T follicular helper cell (primary cell): ENCODE measurements at regions not wholly inside any gene's neighbourhood (a gene's known extent, or its start where the extent isn't known, plus 50 kb on each side); places are given as distances from the start of the nearest gene placed in this dataset.

Experiments
- DNase-seq: peaks from one replicate; pipeline ENCODE4 v3.0.0-alpha.2; 2020; ENCODE audit warnings: low read depth

DNA sequence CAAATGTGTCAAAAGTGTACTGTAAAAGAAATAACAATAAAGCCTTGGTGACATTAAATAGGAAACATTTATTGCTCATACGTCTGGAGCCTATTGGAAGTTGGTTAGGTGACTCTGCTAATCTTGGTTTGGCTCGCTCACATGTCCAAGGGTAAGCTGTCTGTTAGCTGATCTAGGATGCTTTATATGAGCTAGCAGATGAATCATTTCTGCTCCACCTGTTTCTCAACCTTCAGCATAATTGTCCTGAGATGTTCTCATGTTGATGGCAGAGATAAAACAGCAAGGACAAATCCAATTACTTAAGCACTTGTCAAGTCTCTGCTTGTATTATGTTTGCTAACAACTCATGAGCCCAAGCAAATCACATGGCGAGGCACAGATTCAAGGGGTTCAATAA is 56.0 kb upstream of the CD53 start:
- DNase-seq = no peak

DNA sequence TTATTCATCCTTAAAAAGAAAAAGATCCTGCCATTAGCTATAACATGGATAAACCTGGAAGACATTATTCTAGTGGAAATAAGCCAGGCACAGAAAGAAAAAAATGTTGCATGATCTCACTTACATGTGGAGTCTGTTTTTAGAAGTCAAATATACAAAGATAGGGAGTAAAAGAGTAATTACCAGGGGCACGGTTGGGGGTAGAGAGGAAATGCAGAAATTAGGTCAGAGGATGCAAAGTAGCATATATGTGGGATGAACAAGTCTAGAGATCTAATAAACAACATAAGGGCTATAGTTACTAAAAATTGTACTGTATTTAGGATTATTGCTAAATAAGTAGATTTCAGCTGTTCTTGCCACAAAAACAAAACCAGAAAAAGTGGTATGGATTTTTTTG is 61.4 kb upstream of the CD53 start:
- no peak for DNase-seq

DNA sequence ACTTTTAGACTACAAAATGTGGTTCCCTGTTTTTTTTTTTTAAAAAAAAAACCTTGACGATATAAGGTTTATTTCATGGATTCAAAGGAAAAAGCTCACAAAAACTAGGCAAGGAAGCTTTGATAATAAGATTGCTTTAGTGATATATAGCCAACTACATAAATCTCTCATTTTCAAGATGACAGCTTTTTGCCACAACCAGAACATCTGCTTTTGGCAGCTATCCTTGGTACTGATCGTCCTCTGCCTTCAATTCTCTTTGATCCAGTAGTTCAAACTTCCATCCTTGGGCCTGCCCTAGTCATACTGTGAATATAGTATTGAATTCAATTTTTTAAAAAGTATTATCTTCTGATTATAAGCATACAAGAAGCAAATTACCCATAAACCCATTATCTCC is 72.9 kb upstream of the CD53 start:
- no peak for DNase-seq

GRCh38 chr1:110798691-110799256 is 74.2 kb upstream of the CD53 start:
- no peak for DNase-seq

DNA sequence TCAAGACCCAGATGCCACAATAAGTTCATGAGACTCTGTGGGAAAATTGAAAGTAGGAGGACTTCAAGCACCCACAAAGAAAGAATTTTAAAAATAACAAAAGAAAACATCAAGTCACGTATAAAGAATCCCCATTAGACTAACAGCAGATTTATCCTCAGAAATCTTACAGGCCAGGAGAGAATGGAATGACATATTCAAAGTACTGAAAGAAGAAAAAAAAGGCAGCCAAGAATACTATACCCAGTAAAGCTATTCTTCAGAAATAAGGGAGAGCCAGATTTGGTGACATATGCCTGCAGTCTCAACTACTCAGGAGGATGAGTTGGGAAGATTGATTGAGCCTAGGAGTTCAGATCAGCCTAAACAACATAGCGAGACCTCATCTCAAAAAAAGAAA is 84.3 kb upstream of the CD53 start:
- DNase-seq = no peak

DNA sequence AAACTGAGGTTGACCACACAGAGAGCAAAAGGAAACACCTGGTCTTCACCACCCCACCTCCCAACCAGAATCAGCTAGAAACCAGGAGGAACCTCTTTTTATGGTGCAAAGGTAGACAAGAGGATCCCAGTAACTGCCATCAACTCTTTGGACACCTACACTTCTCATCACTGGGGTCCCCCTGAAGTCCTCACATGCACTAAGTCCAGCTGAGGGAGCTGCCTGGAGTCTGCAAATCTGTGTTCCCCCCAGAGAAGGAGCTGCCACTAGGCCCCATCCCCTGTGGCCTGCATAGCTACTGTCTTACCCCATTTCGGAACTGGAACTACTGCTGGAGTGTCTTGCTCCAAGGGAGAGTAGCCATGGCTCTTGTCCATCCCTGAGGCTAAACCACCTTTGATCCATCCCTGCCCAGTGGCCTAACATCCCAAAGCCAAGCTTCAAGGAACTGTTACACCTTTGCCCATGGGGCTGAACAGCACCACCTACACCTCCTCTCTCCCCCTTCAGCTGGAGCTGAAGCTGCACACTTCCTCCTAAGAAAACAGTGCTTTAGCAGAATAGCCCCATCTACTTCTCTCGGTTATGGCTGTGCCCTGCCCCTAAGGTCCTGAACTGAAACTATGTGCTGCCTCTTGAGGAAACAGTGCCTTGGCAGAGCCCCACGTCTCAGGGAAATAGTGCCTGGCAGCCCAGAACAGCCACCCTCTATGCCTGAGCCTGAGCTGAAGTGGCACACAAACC is 85.4 kb upstream of the CD53 start:
- DNase-seq = peak; percentile 36

GRCh38 chr1:110786802-110787327 is 86.1 kb upstream of the CD53 start:
- DNase-seq = no peak

DNA sequence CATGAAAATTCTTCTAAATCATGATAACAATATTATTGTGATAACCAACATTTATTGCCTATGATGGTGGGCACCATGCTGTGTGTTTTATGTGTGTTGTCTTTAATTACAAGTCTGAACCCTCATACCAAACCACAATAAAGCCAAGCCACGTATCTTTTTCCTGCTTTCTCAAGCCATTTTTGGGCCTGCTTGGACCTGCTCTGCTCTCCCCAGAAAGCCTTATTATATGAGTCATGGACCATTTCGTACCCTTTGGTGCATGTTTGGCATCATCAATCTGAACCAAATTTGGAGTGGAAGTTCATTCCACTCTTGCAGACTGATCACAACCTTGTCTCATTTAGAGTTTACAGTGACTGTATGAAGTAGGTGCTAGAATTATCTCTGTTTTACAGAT is 87.3 kb upstream of the CD53 start:
- DNase-seq = no peak

DNA sequence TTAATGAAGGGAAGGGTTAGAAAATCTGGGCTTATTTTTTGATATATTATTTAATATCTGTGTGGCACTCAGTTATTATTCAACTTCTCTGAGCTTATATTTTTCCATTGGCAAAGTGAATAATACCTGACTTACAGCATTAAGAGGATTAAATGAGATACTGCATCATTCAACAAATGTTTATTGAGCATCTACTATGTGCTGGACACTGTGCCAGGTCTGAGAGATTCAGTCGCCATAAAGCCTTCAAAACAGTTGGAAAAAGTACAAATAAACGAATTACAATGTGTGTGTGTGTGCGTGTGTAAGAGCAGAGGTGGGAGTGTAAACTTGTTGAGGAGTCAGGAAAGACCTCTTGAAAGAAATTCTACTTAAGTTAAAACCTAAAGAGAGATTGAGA is 87.9 kb upstream of the CD53 start:
- DNase-seq = no peak

DNA sequence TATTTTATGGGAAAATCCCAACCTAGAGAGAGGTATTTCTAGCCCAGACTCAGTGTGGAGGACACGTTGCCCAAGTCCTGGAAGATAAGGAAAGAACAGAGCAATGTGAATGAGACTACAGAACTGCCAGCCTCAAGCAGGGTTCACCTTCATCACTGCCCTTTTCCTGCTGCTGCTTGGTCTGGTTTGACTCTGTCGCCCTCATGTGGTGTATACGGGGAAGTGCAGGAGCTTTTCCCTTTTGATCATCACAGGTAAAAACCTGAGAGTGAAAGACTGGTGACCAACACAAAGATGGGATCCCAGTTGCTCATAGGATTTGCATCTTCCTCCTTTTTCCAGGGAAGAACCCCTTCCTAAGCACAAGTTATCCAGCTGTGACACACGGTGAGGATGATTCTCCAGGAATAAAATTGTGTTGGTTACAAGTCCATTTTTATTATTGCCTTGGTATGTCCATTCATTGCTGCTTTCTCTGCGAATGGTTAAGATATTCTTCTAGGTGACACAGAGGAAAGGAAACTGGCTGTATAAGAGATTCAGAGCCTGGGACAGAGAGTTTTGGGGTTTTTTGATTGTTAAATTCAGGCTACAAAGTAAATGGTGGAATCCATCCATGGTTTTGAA is 89.5 kb upstream of the CD53 start:
- DNase-seq = peak; percentile 33

GRCh38 chr1:110781525-110781924 is 91.4 kb upstream of the CD53 start:
- no peak for DNase-seq

GRCh38 chr1:110780600-110781484 is 92.1 kb upstream of the CD53 start:
- DNase-seq = peak; percentile 70

DNA sequence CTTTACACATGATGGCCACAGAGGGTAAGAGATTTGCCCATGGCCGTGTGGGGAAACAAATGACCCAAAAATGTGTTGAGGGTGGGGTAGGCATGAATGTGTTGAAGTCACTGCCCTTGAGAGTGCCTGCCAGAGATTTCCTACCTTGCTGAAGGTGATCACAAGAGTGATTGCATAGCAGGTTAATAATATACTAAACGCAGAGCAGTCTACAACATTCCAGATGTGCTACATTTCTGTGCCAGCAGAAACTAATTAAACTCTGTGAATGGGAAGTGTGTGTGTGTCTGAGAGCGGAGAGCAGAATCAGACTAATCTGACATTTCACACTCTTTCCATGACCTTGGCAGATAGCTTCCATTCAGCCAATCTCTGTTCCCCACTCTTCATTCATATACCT is 93.3 kb upstream of the CD53 start:
- DNase-seq = no peak

DNA sequence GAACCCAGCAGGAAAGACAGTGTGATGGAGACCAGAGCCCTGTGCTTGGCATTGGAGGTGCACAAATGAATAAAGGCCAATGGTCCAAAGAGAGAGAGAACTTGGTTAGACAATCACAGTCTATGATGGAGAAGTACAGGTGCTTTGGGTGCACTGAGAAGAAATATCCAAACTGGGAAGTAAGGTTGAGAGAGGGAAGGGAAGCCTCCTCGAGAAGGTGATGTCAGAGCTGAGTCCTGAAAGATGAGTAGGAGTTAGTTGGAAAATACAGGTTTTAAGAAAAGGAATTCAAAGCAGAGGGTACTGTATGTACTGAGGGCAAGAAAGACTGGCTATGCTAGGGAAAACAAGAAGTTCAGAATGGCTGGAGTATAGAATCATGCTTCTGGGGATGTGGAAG is 94.1 kb upstream of the CD53 start:
- DNase-seq = no peak

DNA sequence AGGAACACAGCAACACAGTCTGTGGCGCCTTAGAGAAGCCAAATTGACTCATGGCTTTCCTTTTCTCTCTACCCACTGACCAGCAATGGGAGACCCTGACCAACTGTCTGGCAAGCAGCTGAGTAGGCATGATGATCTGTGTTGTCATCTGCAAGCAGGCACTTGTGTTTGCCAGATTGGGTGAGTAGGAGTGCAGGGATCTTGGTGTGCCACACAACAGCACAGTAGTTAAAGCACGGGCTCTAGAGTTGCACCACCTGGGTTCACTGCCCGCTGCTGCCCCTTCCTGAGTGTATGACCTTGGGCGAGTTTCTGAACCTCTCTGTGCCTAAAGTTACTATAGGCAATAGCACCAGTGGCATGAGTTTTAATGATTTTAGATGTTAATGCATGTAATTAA is 95.7 kb upstream of the CD53 start:
- no peak for DNase-seq

GRCh38 chr1:110774398-110774797 is 98.5 kb upstream of the CD53 start:
- DNase-seq = no peak

DNA sequence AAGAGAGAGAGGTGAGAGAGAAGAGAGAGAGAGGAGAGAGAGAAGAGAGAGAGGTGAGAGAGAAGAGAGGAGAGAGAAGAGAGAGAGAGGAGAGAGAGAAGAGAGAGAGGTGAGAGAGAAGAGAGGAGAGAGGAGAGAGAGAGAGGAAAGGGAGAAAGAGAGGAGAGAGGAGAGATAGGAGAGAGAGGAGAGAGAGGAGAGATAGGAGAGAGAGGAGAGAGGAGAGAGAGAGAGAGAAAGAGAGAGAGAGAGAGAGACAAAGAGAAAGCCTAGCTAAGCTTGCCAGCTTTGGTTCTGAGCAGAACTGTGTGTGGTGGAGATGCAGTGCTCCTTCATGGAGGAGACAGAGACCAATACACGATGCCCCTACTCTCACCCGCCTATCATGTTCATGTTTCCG is 99.1 kb upstream of the KCNA3 start:
- no peak for DNase-seq

DNA sequence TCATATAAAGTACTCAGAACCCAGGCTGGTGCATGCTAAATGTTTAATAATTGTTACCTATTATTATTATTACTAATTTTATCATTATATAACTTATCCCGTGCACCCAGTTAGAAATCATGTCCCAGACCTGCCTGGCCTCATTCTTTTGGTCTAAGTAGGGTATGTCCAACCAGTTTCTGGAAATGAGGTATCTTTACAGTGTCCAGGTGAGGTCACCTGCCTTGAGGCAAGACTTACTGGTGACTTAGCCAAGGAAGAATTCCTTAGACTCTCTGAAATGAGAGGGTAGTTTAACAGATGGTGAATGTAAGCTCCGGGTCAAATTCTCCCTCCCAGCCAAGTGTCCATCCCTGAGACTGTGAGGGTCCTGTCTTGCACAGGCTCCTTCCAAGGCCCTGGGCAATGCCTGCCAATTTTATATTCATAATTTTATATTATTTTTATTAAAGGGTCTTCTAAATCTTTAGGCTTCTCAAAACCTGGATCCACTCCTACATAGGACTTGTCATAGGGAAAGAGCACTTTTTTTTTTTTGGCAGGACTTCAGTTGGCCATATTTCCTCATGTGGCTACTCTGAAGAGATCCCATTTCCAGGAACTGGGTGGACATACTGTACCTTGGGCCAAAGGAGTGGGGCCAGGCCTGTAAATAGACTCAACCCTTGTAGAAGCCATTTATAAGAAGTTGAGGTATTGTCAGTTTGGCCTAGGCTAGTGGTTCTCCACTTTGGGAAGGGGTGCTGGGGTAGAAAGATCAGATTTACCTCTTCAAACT is 96.7 kb upstream of the KCNA3 start:
- no peak for DNase-seq

- no peak for DNase-seq
Measured at GRCh38 chr1:110770832-110771231, 96.1 kb upstream of the KCNA3 start.

GRCh38 chr1:110768605-110769004 is 93.9 kb upstream of the KCNA3 start:
- no peak for DNase-seq

GRCh38 chr1:110766336-110766647 is 91.6 kb upstream of the KCNA3 start:
- no peak for DNase-seq
